ENCODE measurements at regions not wholly inside any gene's neighbourhood (a gene's known extent, or its start where the extent isn't known, plus 50 kb on each side); places are given as distances from the start of the nearest gene placed in this dataset.
"Not testable (repeated sequence)": the region's sequence is repeated elsewhere in the genome, so short reads cannot be mapped to it uniquely, and the experiment has no call there.

- DNase-seq, result peak in 1 of 4 experiments; percentile 5
These were observed 152.3 kb upstream of the MYRIP start for GRCh38 chr3:39657075-39657474.

GRCh38 chr3:39657775-39658174 lies 151.6 kb upstream of the MYRIP start:
- no peak for DNase-seq

DNA sequence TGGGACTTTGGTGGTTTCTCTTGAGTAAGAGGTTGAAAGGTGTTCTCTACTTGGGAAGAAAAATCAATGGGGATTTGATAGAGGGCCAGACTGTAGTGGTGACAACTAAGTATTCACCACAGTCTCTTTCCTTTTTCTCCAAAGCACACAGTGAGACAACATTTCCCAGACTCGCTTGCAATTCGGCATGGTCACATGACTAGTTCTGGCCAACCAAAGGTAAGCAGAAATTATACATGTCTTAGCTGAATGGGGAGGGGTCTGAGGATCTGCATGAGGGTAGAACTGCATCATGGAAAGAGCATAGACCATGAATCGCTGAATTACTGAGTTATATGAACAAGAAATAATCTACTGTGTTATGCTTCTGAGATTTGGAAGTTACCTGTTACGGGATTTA lies 144.5 kb upstream of the MYRIP start:
- no peak for DNase-seq

DNA sequence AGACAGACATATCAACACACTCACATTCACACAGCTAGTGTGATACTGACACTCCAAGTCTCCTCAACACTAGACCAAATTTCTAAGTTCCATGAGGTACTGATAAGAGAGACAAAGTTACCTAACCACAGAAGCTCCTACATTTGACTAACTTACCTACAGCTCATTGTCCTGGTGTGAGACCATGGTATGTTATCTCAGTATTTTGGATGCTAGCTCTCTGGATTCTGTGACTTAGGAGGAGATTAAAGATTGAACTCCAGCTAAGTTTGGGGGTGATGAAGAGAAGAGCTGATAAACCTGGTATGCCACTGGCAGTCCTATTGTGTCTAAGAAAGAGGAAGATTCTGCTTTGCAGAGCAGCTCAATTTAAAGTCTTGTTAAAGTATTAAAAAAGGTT lies 144.0 kb upstream of the MYRIP start:
- no peak for DNase-seq

GRCh38 chr3:39668420-39668819 lies 141.0 kb upstream of the MYRIP start:
- DNase-seq, result peak; percentile 37 to 78 (median 51)

- DNase-seq, result peak in 2 of 4 experiments; percentile 14 to 15
These were observed 138.3 kb upstream of the MYRIP start for GRCh38 chr3:39671116-39671515.

GRCh38 chr3:39671600-39671999 lies 137.8 kb upstream of the MYRIP start:
- no peak for DNase-seq

DNA sequence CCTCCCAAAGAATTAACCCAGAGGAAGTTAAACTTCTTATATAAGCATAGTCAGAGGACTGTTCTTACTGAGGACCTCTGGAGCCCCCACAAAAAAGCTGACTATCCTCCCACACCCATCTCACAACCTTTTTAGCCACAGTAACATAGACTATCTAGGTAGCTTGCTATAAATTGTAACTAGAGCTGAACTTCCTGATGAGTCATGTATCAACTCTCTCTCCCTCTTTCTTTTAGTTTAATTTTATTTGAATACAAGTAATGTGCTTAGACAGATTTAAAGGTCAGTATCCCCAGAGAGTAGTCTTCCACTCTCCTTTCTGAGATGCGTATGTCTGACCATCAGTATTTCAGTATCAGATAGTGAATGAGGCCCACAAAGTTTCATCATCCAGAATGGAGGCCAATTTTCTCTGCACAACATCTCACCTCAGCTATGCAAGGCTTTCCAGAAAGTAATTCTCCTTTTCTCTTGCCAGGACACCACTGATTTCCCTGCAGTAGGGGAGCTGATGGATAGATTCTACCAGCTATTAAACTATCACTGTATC lies 104.0 kb upstream of the MYRIP start:
- DNase-seq, result no peak

DNA sequence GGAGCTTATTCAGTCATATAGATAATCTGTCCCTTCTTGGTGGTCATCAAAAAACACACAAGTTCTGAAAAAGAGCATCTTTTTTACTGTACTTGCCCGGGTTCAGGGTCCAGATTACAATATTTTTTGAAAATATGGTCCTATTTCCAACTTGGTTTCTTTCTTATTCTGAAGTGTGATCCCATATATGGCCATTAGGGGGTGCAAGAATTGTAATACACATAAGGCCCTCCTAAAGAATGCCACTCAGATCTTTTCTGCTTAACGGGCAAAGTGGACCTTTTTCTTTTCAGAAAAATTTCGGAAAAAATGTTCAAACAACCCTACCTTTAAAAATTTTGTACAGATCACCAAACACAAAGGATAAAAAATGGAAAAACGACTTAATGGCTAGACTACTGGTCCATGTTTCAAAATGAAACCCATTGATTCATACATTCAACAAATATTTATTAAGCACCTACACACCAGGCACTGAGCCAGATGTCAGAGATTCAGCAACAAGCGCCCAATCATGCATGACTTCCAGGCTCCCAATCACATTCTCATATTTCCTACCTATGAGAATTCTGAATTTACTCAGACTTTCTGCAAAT lies 102.0 kb upstream of the MYRIP start:
- DNase-seq, result peak; percentile 20 to 58 (median 44)

DNA sequence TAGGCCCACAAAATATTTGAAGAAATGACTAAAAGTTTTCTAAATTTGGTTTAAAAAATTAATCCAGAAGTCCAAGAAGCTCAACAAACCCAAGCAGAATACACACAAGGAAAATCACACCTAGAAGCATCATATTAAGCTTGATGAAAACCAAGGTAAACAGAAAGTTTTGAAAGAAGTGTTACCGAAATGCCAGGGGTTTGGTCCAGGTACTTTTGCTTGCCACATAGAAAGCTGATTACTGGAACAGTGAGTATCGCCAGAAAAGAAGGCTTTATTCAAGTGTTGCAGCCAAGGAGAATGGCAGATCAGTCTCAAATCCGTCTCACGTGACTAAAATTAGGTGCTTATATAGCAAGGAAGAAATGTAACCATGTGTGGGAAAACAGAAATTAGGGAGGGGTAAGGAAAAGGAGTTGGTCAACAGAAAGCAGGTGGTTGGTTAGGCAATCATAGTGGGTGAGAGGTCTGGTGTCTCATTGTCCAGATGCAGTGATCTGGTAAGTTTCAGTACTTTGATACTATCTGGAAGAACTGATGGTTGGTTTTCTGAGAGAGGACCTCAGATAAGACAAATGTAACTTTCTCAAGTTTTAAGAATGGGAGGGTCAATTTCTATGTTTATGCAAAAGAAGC lies 96.9 kb upstream of the MYRIP start:
- no peak for DNase-seq

DNA sequence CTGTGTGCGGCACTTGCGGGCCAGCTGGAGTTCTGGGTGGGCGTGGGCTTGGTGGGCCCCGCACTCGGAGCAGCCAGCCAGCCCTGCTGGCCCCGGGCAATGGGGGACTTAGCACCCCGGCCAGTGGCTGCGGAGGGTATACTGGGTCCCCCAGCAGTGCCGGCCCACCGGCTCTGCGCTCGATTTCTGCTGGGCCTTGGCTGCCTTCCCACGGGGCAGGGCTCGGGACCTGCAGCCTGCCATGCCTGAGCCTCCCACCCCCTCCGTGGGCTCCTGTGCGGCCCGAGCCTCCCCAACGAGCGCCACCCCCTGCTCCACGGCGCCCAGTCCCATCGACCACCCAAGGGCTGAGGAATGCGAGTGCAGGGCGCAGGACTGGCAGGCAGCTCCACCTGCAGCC lies 96.1 kb upstream of the MYRIP start:
- not testable (repeated sequence) for DNase-seq

- DNase-seq, result no peak
These were observed 92.6 kb upstream of the MYRIP start for GRCh38 chr3:39716849-39717248.

DNA sequence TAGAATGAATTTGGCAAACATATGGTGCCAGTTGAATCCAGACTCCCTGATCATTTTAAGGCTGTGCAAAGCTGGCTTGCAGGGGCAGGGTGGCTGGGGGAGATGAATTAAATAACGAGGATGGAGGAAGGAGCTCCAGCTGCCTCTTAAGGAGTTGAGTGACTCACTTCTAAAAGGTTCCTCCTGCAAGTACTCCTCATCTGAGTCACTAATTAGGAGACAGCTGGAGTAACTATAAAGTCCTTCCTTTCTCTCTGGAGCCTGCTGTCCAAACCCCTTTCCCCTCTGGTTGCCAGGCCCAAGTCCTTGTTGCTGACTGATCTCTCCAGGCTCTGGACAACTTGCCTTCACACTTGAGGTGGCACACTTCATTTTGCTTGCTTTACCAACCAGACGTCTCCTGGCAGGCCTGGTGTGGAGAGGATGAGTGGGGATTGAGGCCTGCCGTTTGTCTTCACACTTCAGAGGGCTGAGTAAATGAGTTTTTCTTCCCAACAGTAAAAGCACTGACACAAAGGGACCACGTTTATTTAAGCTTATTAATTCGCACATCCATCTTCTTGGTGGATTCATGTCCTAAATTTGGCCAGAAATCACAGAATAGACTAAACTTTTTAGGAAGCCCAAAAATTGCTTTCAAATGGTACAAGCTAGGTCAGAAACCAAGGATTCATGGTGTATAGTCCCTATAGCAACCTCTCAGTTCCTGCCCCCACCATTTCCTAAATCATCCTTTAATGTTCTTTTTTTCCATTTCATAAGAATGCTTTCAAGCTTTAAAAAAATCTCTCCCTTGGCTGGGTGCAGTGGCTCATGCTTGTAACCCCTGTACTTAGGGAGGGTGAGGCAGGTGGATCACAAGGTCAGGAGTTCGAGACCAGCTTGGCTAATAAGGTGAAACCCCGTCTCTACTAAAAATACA lies 90.5 kb upstream of the MYRIP start:
- peak in 1 of 4 experiments; percentile 1 for DNase-seq

DNA sequence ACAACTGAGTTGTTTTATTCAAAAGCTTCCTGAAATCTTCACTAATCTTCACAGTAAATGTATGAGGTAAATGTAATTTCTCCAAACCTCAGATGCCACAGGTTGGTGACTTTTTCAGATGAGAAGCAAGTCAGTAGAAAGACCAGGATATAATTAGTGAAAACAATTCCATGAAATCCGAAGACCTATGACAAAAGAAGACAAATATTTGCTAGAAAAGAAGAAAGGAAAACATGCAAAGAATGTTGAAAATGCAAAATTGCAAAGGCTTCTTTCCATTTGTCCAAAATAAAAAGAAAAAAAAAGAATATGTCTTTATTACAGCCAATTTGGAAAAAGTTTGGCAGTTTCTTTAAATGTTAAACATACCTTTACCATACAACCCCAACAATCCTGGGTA lies 88.3 kb upstream of the MYRIP start:
- no peak for DNase-seq

- no peak for DNase-seq
These were observed 85.1 kb upstream of the MYRIP start for GRCh38 chr3:39724233-39724846.

- DNase-seq, result no peak
These were observed 84.1 kb upstream of the MYRIP start for GRCh38 chr3:39725321-39725720.

- DNase-seq, result peak in 2 of 4 experiments; percentile 7 to 28
These were observed 82.0 kb upstream of the MYRIP start for GRCh38 chr3:39727415-39727814.

GRCh38 chr3:39733804-39734203 lies 75.6 kb upstream of the MYRIP start:
- DNase-seq, result no peak

GRCh38 chr3:39739658-39740057 lies 69.8 kb upstream of the MYRIP start:
- not testable (repeated sequence) for DNase-seq

DNA sequence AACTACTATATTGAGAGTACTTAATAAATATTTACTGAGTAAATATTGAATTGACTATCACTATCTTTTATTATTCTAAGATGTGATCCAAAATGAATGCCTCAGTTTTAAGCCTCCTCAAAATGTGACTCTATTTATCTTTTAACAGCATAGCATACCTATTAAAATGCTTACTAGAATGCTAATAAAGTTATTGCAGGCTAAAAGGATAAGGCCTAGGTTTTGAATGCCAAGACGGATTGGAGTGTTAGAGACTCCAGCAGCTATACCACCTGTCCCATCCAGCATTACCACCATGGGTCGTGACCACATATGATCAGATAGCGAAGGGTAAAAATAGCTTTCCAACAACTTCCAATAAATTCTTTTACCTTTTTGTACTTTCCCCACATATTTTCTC lies 64.7 kb upstream of the MYRIP start:
- DNase-seq, result no peak

DNA sequence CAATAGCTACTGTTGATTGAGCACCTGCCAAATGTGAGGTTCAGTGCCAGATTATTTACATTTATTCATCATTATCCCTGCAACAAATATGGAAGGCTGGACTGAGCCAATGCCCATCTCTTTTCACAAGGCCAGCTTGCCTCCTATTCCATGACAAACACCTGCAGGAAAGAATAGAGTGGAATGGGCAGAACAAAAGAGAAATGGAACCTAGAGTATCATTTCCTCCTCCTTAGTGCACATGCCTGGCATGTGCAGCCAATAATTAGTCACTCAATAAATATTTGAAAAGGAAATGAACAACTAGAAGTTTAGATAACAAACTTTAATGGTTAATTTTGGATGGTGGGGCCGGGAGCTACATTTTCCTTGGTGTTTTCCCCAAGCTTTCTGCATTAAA lies 61.4 kb upstream of the MYRIP start:
- no peak for DNase-seq

DNA sequence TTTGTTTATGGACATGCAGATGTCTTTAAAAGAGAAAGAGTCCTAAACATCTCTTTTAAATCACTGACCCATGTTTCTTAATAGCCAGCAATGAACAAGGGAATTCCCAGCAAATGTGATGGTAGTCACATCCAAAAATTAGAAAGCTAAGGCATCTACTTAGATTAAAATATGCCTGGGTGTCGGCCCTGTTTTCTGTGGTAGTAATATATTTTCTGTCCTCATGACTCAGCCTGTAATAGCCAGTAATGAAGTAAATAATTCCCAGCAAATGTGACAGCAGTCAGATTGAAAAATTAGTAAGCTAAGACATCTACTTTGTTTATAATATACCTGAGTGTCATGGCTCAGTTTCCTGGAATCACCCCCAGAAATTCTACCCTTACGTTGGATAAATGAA lies 60.6 kb upstream of the MYRIP start:
- no peak for DNase-seq

DNA sequence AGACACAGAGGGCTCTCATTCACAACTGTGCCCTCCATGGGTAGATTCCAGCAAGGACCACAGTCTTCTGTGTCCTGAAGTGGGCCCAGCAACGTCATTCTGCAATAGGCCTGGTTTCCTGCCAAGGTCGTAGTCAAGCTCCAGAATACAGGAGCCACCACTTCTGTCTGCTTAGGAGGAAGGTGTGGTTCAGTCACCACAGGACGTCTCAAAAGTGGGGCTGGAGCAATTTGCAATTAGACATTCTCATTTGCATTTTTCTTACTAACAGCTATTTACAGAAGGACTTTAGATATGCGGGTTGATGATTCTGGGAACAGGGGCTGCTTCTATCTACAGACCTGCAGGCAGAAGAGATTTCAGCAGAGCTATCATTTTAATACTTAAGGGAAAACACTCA lies 58.7 kb upstream of the MYRIP start:
- peak in 1 of 4 experiments; percentile 2 for DNase-seq
